Smooth muscle cell (in vitro differentiated cells): ENCODE measurements at regions not wholly inside any gene's neighbourhood (a gene's known extent, or its start where the extent isn't known, plus 50 kb on each side); places are given as distances from the start of the nearest gene placed in this dataset.

ENCODE experiments used
- DNase-seq: peaks from one replicate; lab custom pipeline; 2025; ENCODE audit not compliant: unreplicated experiment; lab: John Stamatoyannopoulos, UW
- H2AFZ ChIP-seq: fragments of 200-600 bp; sonication (generic); 2 replicates; pipeline ENCODE4 v1.6.0; 2016; ENCODE audit warnings: antibody characterized with exemption, low read depth, mild to moderate bottlenecking
- H3F3A ChIP-seq: fragments of 200-600 bp; sonication (generic); 2 replicates; pipeline ENCODE4 v1.6.0; 2017; ENCODE audit warnings: antibody characterized with exemption, low read depth
- H3K27ac ChIP-seq: fragments of 200-600 bp; sonication (generic); 2 replicates; pipeline ENCODE4 v1.5.1; 2016; ENCODE audit warnings: low read depth, mild to moderate bottlenecking
- H3K27me3 ChIP-seq: fragments of 200-600 bp; sonication (generic); 2 replicates; pipeline ENCODE4 v1.6.1; 2016; ENCODE audit warnings: low read depth, mild to moderate bottlenecking
- H3K36me3 ChIP-seq: fragments of 200-600 bp; sonication (generic); 2 replicates; pipeline ENCODE4 v1.5.1; 2016; ENCODE audit warnings: low read depth
- H3K4me1 ChIP-seq: fragments of 200-600 bp; sonication (generic); 2 replicates; pipeline ENCODE4 v1.5.1; 2016; ENCODE audit warnings: low read depth
- H3K4me2 ChIP-seq: fragments of 200-600 bp; sonication (generic); 2 replicates; pipeline ENCODE4 v1.6.0; 2016; ENCODE audit warnings: mild to moderate bottlenecking
- H3K4me3 ChIP-seq: fragments of 200-600 bp; sonication (generic); 2 replicates; pipeline ENCODE4 v1.5.1; 2016; ENCODE audit warnings: mild to moderate bottlenecking
- H3K79me2 ChIP-seq: fragments of 200-600 bp; sonication (generic); 2 replicates; pipeline ENCODE4 v1.6.0; 2016; ENCODE audit warnings: low read depth, mild to moderate bottlenecking
- H3K9ac ChIP-seq: fragments of 200-600 bp; sonication (generic); 2 replicates; pipeline ENCODE4 v1.6.0; 2016; ENCODE audit warnings: low read depth
- H3K9me3 ChIP-seq: fragments of 200-600 bp; sonication (generic); replicated peaks from 2 replicates; pipeline ENCODE4 v1.5.1; 2016; ENCODE audit warnings: low read depth
- H4K20me1 ChIP-seq: fragments of 200-600 bp; sonication (generic); 2 replicates; pipeline ENCODE4 v1.6.0; 2016; ENCODE audit warnings: low read depth
- CTCF ChIP-seq: fragments of 200-600 bp; sonication (generic); IDR thresholded peaks from 2 replicates; pipeline ENCODE4 v1.5.1; 2017; ENCODE audit warnings: borderline replicate concordance, mild to moderate bottlenecking, antibody characterized with exemption; ENCODE audit not compliant: insufficient read depth, poor library complexity, severe bottlenecking
- WGBS: methylation state at CpG from one replicate; pipeline ENCODE4 v1.1.7; 2016; ENCODE audit warnings: low lambda C conversion rate; 5-methylcytosine and 5-hydroxymethylcytosine counted together

GRCh38 chr5:2096887-2097505 is 214.3 kb upstream of the IRX4 start:
- no peak for TF ChIP-seq CTCF
- H3K9ac ChIP-seq, result no peak overlapping the region
- DNase-seq, result no peak
- no peaks in the 10 kb centered on the region for H3K36me3 ChIP-seq
- H3K27ac ChIP-seq, result no peak overlapping the region
- WGBS, result 89% methylated on average over 22 of the region's 22 CpGs
- H2AFZ ChIP-seq, result no peak overlapping the region
- H3K4me1 ChIP-seq, result no peaks in the 10 kb centered on the region
- no peak overlapping the region for H3K4me3 ChIP-seq
- H4K20me1 ChIP-seq, result no peaks in the 10 kb centered on the region
- no peaks in the 10 kb centered on the region for H3F3A ChIP-seq
- no peaks in the 10 kb centered on the region for H3K79me2 ChIP-seq
- no peaks in the 10 kb centered on the region for H3K9me3 ChIP-seq
- no peak overlapping the region for H3K4me2 ChIP-seq
- H3K27me3 ChIP-seq, result no peaks in the 10 kb centered on the region

GRCh38 chr5:2095011-2095410 is 212.3 kb upstream of the IRX4 start:
- H3K79me2 ChIP-seq, result no peaks in the 10 kb centered on the region
- DNase-seq, result no peak
- H3K36me3 ChIP-seq, result no peaks in the 10 kb centered on the region
- H3K27ac ChIP-seq, result no peak overlapping the region
- no peaks in the 10 kb centered on the region for H3K4me1 ChIP-seq
- H3K27me3 ChIP-seq, result peaks cover 2% of the 10 kb centered on the region
- WGBS, result 90% methylated on average over 12 of the region's 12 CpGs
- TF ChIP-seq CTCF, result no peak
- H3K4me2 ChIP-seq, result no peak overlapping the region
- H3K9me3 ChIP-seq, result no peaks in the 10 kb centered on the region
- H3K4me3 ChIP-seq, result no peak overlapping the region
- H3K9ac ChIP-seq, result no peak overlapping the region
- H2AFZ ChIP-seq, result no peak overlapping the region
- H4K20me1 ChIP-seq, result no peaks in the 10 kb centered on the region
- H3F3A ChIP-seq, result no peaks in the 10 kb centered on the region

GRCh38 chr5:2094616-2094995 is 211.9 kb upstream of the IRX4 start:
- 82% methylated on average over 15 of the region's 15 CpGs for WGBS
- Histone ChIP-seq H3F3A (no peaks in the 10 kb centered on the region), H3K9me3 (no peaks in the 10 kb centered on the region), H3K79me2 (no peaks in the 10 kb centered on the region), H3K27ac (no peak overlapping the region), H3K27me3 (peaks cover 6% of the 10 kb centered on the region), H2AFZ (no peak overlapping the region), H3K4me2 (no peak overlapping the region), H3K4me1 (no peaks in the 10 kb centered on the region), H4K20me1 (no peaks in the 10 kb centered on the region), H3K4me3 (no peak overlapping the region), H3K9ac (no peak overlapping the region), H3K36me3 (no peaks in the 10 kb centered on the region)
- TF ChIP-seq CTCF, result no peak
- no peak for DNase-seq
